Trophoblast cell (in vitro differentiated cells and primary cell): ENCODE measurements at regions not wholly inside any gene's neighbourhood (a gene's known extent, or its start where the extent isn't known, plus 50 kb on each side); places are given as distances from the start of the nearest gene placed in this dataset.

Experiments
- DNase-seq, 2 donors: peaks; one replicate each; pipeline ENCODE4 v3.0.0-alpha.2; 2016
- H2AFZ ChIP-seq: 2 replicates; pipeline ENCODE4 v1.6.1; 2013; ENCODE audit warnings: low read length, moderate library complexity, mild to moderate bottlenecking; ENCODE audit not compliant: insufficient read depth, poor library complexity
- H2AK5ac ChIP-seq: 2 replicates; pipeline ENCODE4 v1.6.1; 2013; ENCODE audit warnings: mild to moderate bottlenecking, low read length
- H2BK120ac ChIP-seq: 2 replicates; pipeline ENCODE4 v1.6.1; 2013; ENCODE audit warnings: low read length, mild to moderate bottlenecking, moderate library complexity; ENCODE audit not compliant: insufficient read depth, poor library complexity
- H2BK12ac ChIP-seq: 2 replicates; pipeline ENCODE4 v1.6.1; 2013; ENCODE audit warnings: mild to moderate bottlenecking, low read length, moderate library complexity
- H2BK5ac ChIP-seq: 2 replicates; pipeline ENCODE4 v1.6.1; 2013; ENCODE audit warnings: low read length, low read depth, moderate library complexity, mild to moderate bottlenecking; ENCODE audit not compliant: poor library complexity
- H3K14ac ChIP-seq: 2 replicates; pipeline ENCODE4 v1.6.1; 2013; ENCODE audit warnings: mild to moderate bottlenecking, low read length
- H3K18ac ChIP-seq: 2 replicates; pipeline ENCODE4 v1.6.1; 2013; ENCODE audit warnings: mild to moderate bottlenecking, low read length
- H3K23ac ChIP-seq: 2 replicates; pipeline ENCODE4 v1.6.1; 2013; ENCODE audit warnings: low read length
- H3K27ac ChIP-seq: 2 replicates; pipeline ENCODE4 v1.5.1; 2013; ENCODE audit warnings: low read depth, mild to moderate bottlenecking, inconsistent platforms, low read length, moderate library complexity
- H3K27me3 ChIP-seq: 2 replicates; pipeline ENCODE4 v1.6.1; 2013; ENCODE audit warnings: inconsistent platforms, mild to moderate bottlenecking, low read length, moderate library complexity; ENCODE audit not compliant: insufficient read depth
- H3K36me3 ChIP-seq, 2 experiments: 1 replicate in 1 of 2; 2 replicates in 1 of 2; pipeline ENCODE4 v1.6.1; 2013; ENCODE audit warnings: low read length in 2 of 2, mild to moderate bottlenecking in 2 of 2, moderate library complexity in 1 of 2; ENCODE audit not compliant: insufficient read depth in 2 of 2, control insufficient read depth in 1 of 2
- H3K4ac ChIP-seq: 2 replicates; pipeline ENCODE4 v1.6.1; 2013; ENCODE audit warnings: low read depth, mild to moderate bottlenecking, low read length, moderate library complexity
- H3K4me1 ChIP-seq, 2 experiments: 1 replicate in 1 of 2; 2 replicates in 1 of 2; pipeline ENCODE4 v1.6.1; 2013; ENCODE audit warnings: low read length in 2 of 2, mild to moderate bottlenecking in 2 of 2, moderate library complexity in 1 of 2; ENCODE audit not compliant: insufficient read depth in 2 of 2, control insufficient read depth in 1 of 2
- H3K4me2 ChIP-seq: 2 replicates; pipeline ENCODE4 v1.6.1; 2013; ENCODE audit warnings: inconsistent platforms, mild to moderate bottlenecking, low read length, moderate library complexity
- H3K4me3 ChIP-seq: 2 replicates; pipeline ENCODE4 v1.5.1; 2013; ENCODE audit warnings: mild to moderate bottlenecking, low read depth, low read length, inconsistent platforms
- H3K79me1 ChIP-seq: one replicate; pipeline ENCODE4 v1.6.1; 2013; ENCODE audit warnings: low read length
- H3K79me2 ChIP-seq: 2 replicates; pipeline ENCODE4 v1.6.1; 2013; ENCODE audit warnings: low read length, mild to moderate bottlenecking; ENCODE audit not compliant: control insufficient read depth, insufficient read depth, poor library complexity
- H3K9ac ChIP-seq: 2 replicates; pipeline ENCODE4 v1.6.1; 2013; ENCODE audit warnings: mild to moderate bottlenecking, low read length
- H3K9me3 ChIP-seq: 2 replicates; pipeline ENCODE4 v1.6.1; 2013; ENCODE audit warnings: low read depth, mild to moderate bottlenecking, control low read depth, inconsistent platforms, low read length; ENCODE audit not compliant: insufficient read depth
- H4K12ac ChIP-seq: 2 replicates; pipeline ENCODE4 v1.6.1; 2013; ENCODE audit warnings: low read depth, mild to moderate bottlenecking, low read length, moderate library complexity
- H4K8ac ChIP-seq: 2 replicates; pipeline ENCODE4 v1.6.1; 2013; ENCODE audit warnings: low read depth, mild to moderate bottlenecking, low read length, moderate library complexity
- H4K91ac ChIP-seq: one replicate; pipeline ENCODE4 v1.6.1; 2013; ENCODE audit warnings: low read depth, mild to moderate bottlenecking, low read length, moderate library complexity
- WGBS: extraction: QIAGEN DNeasy Blood & Tissue Kit; methylation state at CpG from one replicate; pipeline ENCODE4 v1.1.7; 2013; ENCODE audit warnings: missing lambda C conversion rate; ENCODE audit not compliant: insufficient read length, insufficient coverage; ENCODE audit errors: extremely low coverage; 5-methylcytosine and 5-hydroxymethylcytosine counted together

DNA sequence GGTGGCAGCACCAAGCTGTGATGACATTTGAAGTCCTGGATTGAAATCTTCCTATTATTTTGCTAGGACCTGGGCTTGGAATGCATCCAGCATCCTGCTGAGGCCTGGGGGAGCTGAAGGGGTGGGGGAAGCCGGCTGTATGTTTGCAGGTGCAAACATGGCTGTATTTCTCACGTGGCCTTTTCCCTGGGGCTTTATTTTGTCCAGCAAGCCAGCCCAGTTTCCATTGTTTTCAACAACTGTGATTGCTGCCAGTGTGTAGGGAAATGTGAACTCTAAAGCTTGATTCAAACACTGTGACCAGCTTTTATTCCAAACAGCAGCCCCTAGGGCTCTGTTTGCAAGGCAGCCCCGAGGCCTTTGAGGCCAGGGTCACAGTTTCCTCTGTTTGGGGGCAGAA lies 683.0 kb downstream of the DHX35 start:
- no peak overlapping the region for H3K18ac ChIP-seq
- peaks cover 6 to 10% of the 10 kb centered on the region in 2 experiments for H3K4me1 ChIP-seq
- no peaks in the 10 kb centered on the region for H3K79me1 ChIP-seq
- H2BK120ac ChIP-seq, result no peak overlapping the region
- H4K91ac ChIP-seq, result no peak overlapping the region
- no peaks in the 10 kb centered on the region for H3K79me2 ChIP-seq
- H2AFZ ChIP-seq, result no peak overlapping the region
- H3K9me3 ChIP-seq, result no peaks in the 10 kb centered on the region
- no peaks in the 10 kb centered on the region for H3K36me3 ChIP-seq
- H3K14ac ChIP-seq, result no peak overlapping the region
- H2BK12ac ChIP-seq, result no peak overlapping the region
- no peak overlapping the region for H4K12ac ChIP-seq
- H3K23ac ChIP-seq, result no peak overlapping the region
- no peak overlapping the region for H2BK5ac ChIP-seq
- H3K9ac ChIP-seq, result no peak overlapping the region
- WGBS, result no CpG with 5 or more reads among the region's 3 CpGs
- no peak overlapping the region for H2AK5ac ChIP-seq
- H3K4ac ChIP-seq, result no peak overlapping the region
- no peak overlapping the region for H3K4me3 ChIP-seq
- H3K4me2 ChIP-seq, result no peak overlapping the region
- DNase-seq, result no peak
- H3K27ac ChIP-seq, result no peak overlapping the region
- H4K8ac ChIP-seq, result no peak overlapping the region
- H3K27me3 ChIP-seq, result no peaks in the 10 kb centered on the region

DNA sequence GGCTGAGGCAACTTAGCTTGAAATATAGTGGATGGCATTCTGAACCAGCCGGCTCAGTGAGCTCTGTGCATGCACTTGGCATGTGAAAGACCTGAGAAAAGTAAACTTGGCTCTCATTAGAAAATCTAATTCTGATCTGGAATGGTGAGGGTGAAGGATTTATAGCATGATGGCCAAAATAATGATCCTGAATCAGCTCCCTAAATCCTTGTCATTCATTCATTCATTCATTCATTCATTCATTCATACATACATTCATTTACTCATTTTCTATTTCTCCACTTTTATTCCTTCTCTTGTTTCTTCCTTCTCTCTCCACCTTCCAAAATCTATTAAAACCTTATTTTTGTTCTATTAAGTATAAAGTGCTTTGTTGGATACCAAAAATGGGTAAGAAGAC lies 681.1 kb downstream of the DHX35 start:
- H2AFZ ChIP-seq, result no peak overlapping the region
- no peak overlapping the region for H4K8ac ChIP-seq
- no peaks in the 10 kb centered on the region for H3K27me3 ChIP-seq
- no peak overlapping the region for H3K4me2 ChIP-seq
- H3K9me3 ChIP-seq, result no peaks in the 10 kb centered on the region
- no peak overlapping the region for H4K12ac ChIP-seq
- no CpG with 5 or more reads among the region's 1 CpG for WGBS
- no peak overlapping the region for H3K14ac ChIP-seq
- no peaks in the 10 kb centered on the region for H3K79me2 ChIP-seq
- no peak for DNase-seq
- H2BK12ac ChIP-seq, result no peak overlapping the region
- no peaks in the 10 kb centered on the region for H3K36me3 ChIP-seq
- H3K27ac ChIP-seq, result no peak overlapping the region
- no peak overlapping the region for H2AK5ac ChIP-seq
- H3K4ac ChIP-seq, result no peak overlapping the region
- H3K9ac ChIP-seq, result no peak overlapping the region
- H2BK5ac ChIP-seq, result no peak overlapping the region
- H3K4me3 ChIP-seq, result no peak overlapping the region
- peaks cover 6 to 10% of the 10 kb centered on the region in 2 experiments for H3K4me1 ChIP-seq
- H3K23ac ChIP-seq, result no peak overlapping the region
- no peaks in the 10 kb centered on the region for H3K79me1 ChIP-seq
- H2BK120ac ChIP-seq, result no peak overlapping the region
- no peak overlapping the region for H4K91ac ChIP-seq
- H3K18ac ChIP-seq, result no peak overlapping the region

DNA sequence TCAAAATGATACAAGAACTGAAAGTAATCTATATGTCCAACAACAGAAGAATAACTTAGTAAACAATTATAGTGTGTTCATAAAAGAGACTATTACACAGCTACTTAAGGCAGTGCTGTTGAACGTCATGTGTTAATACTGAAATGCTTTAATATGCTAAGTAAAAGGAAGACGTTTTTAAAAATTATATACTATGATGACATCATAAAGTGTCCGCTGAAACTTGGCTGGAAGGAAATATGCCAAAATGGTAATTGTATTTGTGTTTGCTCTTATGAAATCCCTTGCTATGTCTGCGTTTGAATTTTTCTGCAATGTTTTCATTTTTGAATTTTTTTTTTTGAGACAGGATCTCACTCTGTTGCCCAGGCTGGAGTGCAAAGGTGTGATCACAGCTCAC lies 679.3 kb downstream of the DHX35 start:
- no CpG with 5 or more reads among the region's 4 CpGs for WGBS

DNA sequence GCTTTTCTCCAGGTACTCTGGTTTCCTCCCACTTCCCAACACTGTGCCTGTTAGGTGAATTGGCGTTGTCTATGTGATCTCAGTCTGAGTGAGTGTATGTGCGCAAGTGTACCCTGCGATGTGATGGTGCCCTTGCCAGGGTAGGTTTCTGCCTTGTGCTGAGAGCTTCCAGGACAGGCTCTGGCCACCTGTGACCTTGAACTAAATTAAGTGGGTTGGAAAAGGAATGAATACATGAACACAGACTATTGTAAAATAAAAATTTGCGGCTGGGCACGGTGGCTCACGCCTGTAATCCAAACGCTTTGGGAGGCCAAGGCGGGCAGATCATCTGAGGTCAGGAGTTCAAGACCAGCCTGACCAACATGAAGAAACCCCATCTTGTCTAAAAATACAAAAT lies 678.0 kb downstream of the DHX35 start:
- no CpG with 5 or more reads among the region's 8 CpGs for WGBS
- H3K14ac ChIP-seq, result no peak overlapping the region

More for the DNA sequence above, 679.3 kb downstream of the DHX35 start:
- Histone ChIP-seq H3K79me1 (no peaks in the 10 kb centered on the region), H3K27me3 (no peaks in the 10 kb centered on the region), H3K9ac (no peak overlapping the region), H3K9me3 (no peaks in the 10 kb centered on the region), H4K8ac (no peak overlapping the region), H3K4me1 (peaks cover 6 to 10% of the 10 kb centered on the region in 2 experiments), H2BK5ac (no peak overlapping the region), H3K36me3 (no peaks in the 10 kb centered on the region), H3K27ac (no peak overlapping the region), H4K91ac (no peak overlapping the region), H3K4me3 (no peak overlapping the region), H3K4ac (no peak overlapping the region), H2BK120ac (no peak overlapping the region), H2AFZ (no peak overlapping the region), H3K14ac (no peak overlapping the region), H3K18ac (no peak overlapping the region), H3K79me2 (no peaks in the 10 kb centered on the region), H3K4me2 (no peak overlapping the region), H4K12ac (no peak overlapping the region), H2AK5ac (no peak overlapping the region), H3K23ac (no peak overlapping the region), H2BK12ac (no peak overlapping the region)
- no peak for DNase-seq

More for the DNA sequence above, 678.0 kb downstream of the DHX35 start:
- H3K79me2 ChIP-seq, result no peaks in the 10 kb centered on the region
- H3K23ac ChIP-seq, result no peak overlapping the region
- H3K27ac ChIP-seq, result no peak overlapping the region
- H2BK5ac ChIP-seq, result no peak overlapping the region
- no peak overlapping the region for H2BK12ac ChIP-seq
- H3K4ac ChIP-seq, result no peak overlapping the region
- H2AFZ ChIP-seq, result no peak overlapping the region
- H3K4me2 ChIP-seq, result no peak overlapping the region
- peaks cover under 1 to 5% of the 10 kb centered on the region in 2 experiments for H3K4me1 ChIP-seq
- no peak overlapping the region for H2AK5ac ChIP-seq
- H3K36me3 ChIP-seq, result no peaks in the 10 kb centered on the region
- no peak overlapping the region for H4K8ac ChIP-seq
- H4K91ac ChIP-seq, result no peak overlapping the region
- DNase-seq, result no peak
- H3K9ac ChIP-seq, result no peak overlapping the region
- H3K4me3 ChIP-seq, result no peak overlapping the region
- H3K18ac ChIP-seq, result no peak overlapping the region
- H3K79me1 ChIP-seq, result no peaks in the 10 kb centered on the region
- no peaks in the 10 kb centered on the region for H3K27me3 ChIP-seq
- no peak overlapping the region for H2BK120ac ChIP-seq
- no peak overlapping the region for H4K12ac ChIP-seq
- H3K9me3 ChIP-seq, result no peaks in the 10 kb centered on the region
